ENCODE measurements at regions not wholly inside any gene's neighbourhood (a gene's known extent, or its start where the extent isn't known, plus 50 kb on each side); places are given as distances from the start of the nearest gene placed in this dataset.
"Not testable (repeated sequence)": the region's sequence is repeated elsewhere in the genome, so short reads cannot be mapped to it uniquely, and the experiment has no call there.

DNA sequence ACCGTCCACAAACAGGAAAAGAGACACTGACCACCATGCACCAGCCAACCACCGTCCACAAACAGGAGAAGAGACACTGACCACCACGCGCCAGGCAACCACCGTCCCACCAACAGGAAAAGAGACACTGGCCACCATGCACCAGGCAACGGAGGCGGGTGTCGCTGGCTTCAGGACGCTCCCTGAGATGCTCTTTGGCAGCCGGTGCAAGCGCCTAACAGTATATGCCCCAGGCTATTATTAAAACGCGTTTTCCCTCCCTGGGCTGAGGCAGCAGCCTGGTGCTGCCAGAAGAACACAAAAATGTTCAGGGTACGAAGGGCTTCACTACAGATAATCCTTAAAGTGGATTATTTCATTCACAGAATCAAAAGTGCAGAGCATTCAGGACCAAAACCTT, 235.1 kb downstream of the DLL1 start:
- not testable (repeated sequence) for DNase-seq

GRCh38 chr6:170053966-170054661, 236.8 kb downstream of the DLL1 start:
- DNase-seq: no peak

DNA sequence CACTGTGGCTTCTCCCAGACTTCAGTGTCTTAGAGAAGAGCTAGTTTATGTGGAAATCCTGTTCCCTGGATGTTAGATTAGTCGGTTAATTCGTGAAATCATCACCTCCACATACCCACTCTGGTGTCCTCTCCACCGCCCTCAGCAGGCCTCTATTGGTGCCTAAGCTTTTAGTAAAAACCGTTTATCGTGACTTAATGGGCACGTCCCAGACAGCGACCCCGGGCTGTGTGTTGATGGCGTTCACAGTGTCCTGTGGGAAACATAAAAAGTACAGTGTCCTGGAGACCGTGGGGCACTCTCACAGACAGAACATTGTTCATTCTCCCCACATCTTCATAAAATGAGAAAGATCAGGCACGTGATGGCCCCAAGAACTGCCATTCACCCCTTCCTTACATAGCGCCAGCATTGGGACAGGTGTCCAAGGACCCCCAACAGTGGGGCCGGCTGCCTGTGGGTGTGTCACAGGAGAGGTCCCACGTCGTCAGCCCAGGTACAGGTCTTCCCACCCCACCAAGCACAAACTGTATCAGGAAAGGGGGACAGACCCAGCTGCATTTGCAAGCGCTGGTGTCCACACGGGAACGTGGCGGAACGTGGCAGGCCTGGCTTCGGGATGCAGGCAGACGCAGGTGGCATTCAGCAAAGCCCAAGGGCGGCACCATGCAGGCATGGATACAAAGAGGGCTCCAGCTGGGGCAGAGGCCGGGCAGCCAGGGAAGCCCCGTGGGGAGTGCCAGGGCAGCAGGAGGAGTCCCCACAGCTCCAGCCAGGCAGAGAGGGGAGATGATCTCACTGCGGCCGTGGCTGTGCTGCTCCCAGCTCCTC, 237.7 kb downstream of the DLL1 start:
- no peak for DNase-seq

- no peak for DNase-seq
Measured at GRCh38 chr6:170051229-170052172, 239.4 kb downstream of the DLL1 start.

DNA sequence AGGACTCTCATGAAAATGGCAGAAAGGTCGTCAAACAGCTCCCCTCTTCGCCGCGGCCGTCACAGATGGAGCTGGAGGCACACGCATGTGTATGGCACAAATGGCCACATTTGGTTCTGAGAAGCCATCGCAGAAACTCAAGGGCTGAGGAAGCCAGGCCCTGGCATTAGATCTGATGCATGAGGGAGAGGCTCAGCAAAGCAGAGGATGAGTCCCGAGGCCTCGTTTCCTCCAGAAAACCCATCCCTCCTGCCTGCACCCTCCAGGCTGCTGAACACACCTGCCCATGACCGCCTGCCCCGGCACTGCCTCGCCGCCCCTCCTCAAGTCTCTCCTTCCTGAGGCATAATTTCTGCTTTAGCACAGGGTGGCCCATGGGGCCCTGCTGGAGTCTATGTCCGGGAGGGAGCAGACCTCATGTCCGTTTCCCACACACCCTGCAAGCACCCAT, 240.3 kb downstream of the DLL1 start:
- no peak for DNase-seq

DNA sequence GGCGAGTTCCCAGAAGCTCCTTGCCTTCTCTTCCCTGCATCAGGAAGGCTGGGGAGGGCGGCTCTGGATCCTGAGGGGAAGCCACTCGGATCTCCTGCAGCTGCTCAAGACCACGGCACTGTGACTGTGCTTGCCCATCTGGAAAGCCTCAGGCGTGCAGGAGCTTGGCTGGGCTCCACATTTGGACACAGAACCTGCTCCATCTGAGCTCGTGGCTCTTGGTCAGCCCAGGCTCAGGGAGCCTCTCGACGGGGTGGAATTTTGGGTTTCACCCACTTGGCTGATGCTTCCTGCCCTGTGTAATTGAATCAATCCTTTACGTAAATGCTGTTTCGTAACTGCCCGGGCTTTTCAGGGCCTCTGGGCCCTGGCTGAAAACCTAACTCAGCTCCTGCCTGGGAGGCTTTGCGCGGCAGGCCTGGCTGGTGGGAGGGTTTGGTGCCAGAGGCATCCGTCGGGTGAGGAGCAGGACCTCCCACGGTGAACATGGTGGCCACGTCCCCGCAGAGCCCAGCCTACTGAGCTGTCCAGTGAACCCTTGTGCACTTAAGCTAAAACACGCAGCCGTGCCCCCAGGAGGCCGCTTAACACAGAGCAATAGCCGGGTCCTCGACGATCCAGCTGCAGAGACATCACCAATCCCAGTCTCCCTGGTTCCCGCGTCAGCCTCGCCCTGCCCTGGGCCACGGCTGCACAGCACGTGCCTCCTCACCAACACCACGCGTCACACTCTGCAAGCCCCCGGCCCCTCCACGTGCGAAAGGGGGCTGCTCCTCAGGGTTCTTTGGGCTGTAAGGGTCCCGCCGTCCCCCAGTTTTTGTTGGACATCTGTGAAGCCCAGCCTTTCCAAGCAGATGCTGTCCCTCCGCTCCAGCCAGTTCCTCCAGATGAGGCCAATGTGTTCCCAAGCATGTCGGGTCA, 241.0 kb downstream of the DLL1 start:
- no peak for DNase-seq

DNA sequence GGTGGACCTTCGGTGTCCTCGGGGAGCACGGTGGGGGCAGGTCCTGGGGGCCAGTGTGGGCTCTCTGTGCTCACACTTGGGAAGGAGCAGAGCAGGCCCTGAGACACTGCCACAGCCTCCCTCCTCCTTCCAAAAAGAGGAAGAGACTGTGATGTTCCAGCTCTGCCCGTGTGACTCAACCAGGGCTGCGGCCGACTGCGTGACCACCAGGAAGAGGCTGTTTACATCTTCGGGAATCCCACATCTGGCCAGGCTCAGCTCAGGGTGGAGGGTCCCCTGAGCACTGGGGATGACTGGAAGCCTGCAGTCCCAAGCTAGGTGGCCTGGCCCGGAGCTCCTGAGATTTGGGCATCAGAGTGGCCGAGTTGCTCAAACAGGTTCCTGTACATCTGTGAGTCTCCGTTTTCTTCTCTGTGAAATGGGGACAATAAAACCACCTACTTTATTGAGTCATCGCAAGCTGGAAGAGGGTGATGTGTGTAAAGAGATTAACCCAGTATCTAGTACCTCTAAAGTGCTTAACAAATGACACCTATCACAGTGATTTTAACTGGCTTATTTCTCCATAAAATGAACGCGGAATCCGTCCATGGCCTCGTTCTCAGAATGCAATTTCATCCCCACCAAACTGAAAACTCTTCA, 242.1 kb downstream of the DLL1 start:
- no peak for DNase-seq

DNA sequence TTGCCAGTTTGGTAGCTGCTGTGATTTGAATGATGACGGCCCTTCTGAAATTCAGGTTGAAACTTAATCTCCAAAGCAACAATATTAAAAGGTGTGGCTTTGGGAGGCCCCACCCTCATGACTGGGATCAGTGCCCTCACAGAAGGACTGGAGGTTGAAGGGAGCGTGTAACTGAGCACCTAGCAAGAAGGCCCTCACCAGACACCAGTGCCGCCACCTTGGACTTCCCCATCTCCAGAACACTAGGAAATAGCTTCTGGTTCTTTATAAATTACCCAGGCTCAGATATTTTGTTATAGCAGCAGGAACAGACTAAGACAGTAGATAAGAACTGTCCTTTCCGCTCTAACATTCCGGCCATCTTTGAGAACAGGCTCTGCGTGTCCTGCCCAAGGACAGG, 243.1 kb downstream of the DLL1 start:
- no peak for DNase-seq

- no peak for DNase-seq
Measured at GRCh38 chr6:170046791-170047626, 243.9 kb downstream of the DLL1 start.

- no peak for DNase-seq
Measured at GRCh38 chr6:170045981-170046667, 244.8 kb downstream of the DLL1 start.

DNA sequence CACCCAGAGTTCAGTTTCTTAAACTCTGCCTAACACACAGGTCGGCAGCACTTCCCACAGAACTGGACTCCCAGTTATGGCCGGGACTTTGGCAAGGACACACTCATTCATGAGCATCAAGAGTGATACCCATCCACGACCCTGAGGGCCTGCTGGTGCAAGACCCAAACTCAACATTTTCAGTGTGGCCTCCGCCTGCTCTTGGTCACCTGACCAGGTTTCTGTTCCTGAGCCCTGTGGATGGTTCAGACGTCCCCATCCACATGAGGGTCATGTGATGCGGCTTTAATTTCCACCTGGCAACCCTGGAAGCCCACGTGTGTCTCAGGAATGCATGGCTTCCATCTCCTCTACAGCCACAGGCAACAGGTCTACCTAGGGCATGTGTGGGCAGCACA, 245.3 kb downstream of the DLL1 start:
- DNase-seq: no peak

DNA sequence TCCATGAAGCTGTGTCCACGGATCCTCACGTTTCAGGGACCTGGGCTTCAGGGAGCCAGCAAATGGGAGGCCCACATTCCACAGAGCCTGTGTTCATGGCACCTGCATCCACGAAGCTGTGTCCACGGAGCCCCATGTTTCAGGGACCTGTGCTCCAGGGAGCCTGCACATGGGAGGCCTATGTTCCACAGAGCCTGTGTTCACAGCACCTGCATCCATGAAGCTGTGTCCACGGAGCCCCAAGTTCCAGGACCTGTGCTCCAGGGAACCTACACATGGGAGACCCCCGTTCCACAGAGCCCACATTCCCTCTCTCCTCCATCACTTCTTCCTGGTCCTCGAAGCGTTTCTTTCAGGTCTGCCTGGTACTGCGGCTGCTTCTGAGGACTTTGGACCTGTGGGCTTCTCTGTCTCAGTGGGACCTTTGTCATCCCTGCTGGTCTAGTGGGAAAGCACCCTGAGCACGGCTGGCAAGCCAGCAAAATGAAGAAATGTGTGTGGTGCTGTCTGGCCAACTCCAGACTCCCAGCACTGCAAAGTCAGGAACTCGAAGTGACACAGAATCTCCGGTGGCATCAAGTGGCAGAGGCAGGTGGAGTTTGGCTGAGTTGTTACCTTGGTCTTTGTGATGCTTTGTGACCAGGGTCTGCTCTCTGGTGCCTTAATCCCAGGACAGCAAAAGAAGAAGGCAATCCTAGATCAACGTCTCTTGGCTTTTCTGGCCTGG, 245.9 kb downstream of the DLL1 start:
- DNase-seq: no peak

DNA sequence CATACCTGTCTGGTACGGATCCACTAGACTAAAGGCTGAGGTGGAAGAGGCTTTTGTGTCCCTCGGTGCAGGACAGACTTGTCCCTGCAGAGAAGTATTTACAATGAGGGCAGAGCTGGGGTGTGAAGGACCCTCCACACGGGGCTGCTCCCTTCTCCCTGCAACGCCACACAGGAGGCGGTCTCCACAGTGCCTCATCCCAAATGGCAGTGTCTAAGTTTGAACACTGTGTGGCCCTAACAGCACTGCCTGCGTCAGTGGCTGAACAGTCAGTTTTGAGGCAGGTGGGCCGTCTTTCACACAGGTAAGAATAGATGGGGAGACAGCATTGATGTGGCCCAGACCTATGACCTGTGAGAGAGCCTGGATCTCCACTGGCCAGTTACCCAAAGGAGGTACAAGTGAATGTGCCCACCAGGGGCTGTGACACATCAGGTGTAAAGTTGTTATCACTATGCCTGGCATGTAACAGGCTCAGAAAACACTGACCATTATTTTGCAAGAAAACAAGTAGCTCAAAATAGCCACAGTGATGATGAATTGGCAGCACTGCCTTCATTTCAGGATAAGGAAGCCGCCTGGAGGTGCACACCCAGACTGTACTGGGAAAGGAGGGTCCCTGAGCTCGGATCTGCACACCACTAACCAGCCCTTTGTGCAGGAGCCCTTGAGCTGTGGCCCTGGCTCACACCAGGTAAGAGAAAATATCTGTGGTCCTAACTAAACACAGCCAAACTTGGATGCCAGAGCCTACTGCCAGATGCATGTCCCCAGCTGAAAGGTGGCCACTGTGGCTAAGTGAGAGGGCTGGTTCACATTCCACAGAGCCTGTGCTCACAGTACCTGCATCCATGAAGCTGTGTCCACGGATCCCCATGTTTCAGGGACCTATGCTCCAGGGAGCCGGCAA, 246.7 kb downstream of the DLL1 start:
- DNase-seq: no peak

GRCh38 chr6:170043150-170043819, 247.6 kb downstream of the DLL1 start:
- DNase-seq: no peak

DNA sequence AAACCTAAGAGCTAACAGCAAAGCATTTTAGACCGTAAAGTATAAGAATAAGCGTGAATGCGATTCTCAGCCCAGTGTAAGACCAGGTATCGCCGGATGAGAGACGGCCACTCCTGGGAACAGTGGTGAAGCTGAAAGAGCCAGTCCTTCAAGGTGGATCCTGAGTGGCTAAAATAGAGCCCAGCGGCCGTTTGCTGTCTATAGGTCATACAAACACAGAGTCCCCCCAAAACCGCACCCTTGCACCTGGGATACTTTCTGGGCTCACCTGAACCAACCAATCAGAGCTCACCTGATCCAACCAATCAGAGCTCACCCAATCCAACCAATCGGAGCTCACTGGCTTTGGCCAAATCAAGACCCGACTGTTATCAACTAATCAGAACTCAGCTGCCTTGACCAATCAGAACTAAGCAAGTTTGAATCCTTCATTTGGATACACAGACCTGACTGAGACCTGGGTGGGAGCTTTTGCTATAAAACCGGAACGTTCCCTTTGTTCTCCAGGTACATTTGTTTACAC, 248.2 kb downstream of the DLL1 start:
- no peak for DNase-seq

DNA sequence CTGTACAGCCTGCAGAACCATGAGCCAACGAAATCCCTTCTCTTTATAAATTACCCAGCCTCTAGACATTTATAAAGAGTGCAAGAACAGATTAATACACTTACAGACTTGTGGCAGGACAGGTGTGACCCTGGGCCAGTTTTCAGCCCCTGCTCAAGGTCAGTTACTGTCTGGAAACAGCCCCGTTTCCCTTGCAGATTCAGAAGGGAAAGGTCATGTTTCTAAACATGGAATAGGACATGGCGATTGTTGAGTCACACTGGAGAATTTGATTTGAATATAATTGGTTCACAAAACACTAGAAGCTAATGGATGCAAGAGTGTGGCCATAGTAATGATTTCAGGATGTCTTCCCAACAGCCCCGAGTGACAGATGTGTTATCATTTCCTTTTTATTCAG, 248.8 kb downstream of the DLL1 start:
- DNase-seq: no peak

DNA sequence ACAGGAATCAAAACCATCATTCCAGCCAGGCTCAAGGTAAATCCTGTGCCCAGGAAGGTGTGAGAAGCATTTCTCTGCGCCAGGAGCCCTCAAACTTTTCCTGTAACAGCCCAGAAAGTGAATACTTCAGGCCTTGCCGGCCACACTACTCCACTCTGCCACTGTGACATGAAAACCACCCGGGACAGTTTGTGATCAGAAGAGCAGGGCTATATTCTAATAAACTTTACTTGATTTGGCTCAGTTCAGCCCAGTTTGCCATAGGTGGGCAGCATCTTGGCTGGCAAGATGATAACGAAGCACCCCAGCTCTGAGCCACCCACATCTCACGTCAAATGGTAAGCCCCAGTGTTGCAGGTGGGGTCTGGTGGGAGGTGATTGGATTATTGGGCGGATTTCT, 249.4 kb downstream of the DLL1 start:
- no peak for DNase-seq
